ENCODE measurements at regions not wholly inside any gene's neighbourhood (a gene's known extent, or its start where the extent isn't known, plus 50 kb on each side); places are given as distances from the start of the nearest gene placed in this dataset.

GRCh38 chr3:102258666-102259227 lies 176.1 kb upstream of the ZPLD1 start:
- ChIA-PET POLR2A (no interaction called here), CTCF (interaction anchor here (1.0 to 1.5 kb wide), 2 partner anchors 9 to 30 kb away, joined by 3 to 4 read pairs; no protein-coding TSS in a partner anchor)
- Histone ChIP-seq H3K4me3 (replicated peaks in 1 of 3; ENCODE audit: insufficient read depth in 1 of 3, low read depth in 1 of 3, low read length in 3 of 3) (no peak overlapping the region), H3K27ac (ENCODE audit: insufficient read depth, low read depth, low read length) (no peak overlapping the region), H3K79me2 (ENCODE audit: control insufficient read depth, insufficient read depth, low read length) (no peaks in the 10 kb centered on the region), H3K4me1 (ENCODE audit: control insufficient read depth, extremely low read depth, insufficient read depth, low read length) (no peaks in the 10 kb centered on the region), H3K9ac (replicated peaks; ENCODE audit: extremely low read depth, insufficient read depth, low read length) (no peak overlapping the region), H3K36me3 (ENCODE audit: control insufficient read depth in 2 of 2, extremely low read depth in 1 of 2, insufficient read depth in 2 of 2, low read length in 2 of 2) (no peaks in the 10 kb centered on the region), H3K9me1 (replicated peaks; ENCODE audit: control insufficient read depth, extremely low read depth, insufficient read depth, low read length) (no peaks in the 10 kb centered on the region), H3K9me3 (replicated peaks; ENCODE audit: control insufficient read depth, insufficient read depth, low read length) (no peaks in the 10 kb centered on the region), H3K27me3 (ENCODE audit: control insufficient read depth in 2 of 2, insufficient read depth in 2 of 2, low read length in 2 of 2) (no peaks in the 10 kb centered on the region), H4K20me1 (replicated peaks; ENCODE audit: control insufficient read depth, extremely low read depth, insufficient read depth, low read length) (no peaks in the 10 kb centered on the region), H2AFZ (ENCODE audit: low read depth, low read length) (no peak overlapping the region), H3K4me2 (ENCODE audit: insufficient read depth, low read length) (no peak overlapping the region)
- TF ChIP-seq FOS (IDR thresholded peaks at IDR 0.05; ENCODE audit: borderline replicate concordance, insufficient read depth, low read length): no peak
- TF ChIP-seq MAX (IDR thresholded peaks at IDR 0.05; ENCODE audit: insufficient read depth, insufficient read length): no peak
- no peak for TF ChIP-seq JUN (IDR thresholded peaks at IDR 0.05; ENCODE audit: borderline replicate concordance, insufficient read depth, insufficient read length, low read depth)
- TF ChIP-seq POLR2A (IDR thresholded peaks at IDR 0.05; ENCODE audit: low read depth, low read length): no peak
- TF ChIP-seq EZH2 (IDR thresholded peaks at IDR 0.05; ENCODE audit: borderline replicate concordance, low read depth, low read length, severe bottlenecking): no peak
- TF ChIP-seq GATA2 (IDR thresholded peaks at IDR 0.05; ENCODE audit: insufficient read depth, insufficient read length, low read depth, low read length): no peak
- TF ChIP-seq MYC (IDR thresholded peaks at IDR 0.05; ENCODE audit: low read depth, low read length): no peak
- no peak for TF ChIP-seq CTCF (IDR thresholded peaks at IDR 0.05; ENCODE audit: extremely low read depth in 1 of 2, insufficient read depth in 1 of 2, low read depth in 1 of 2, low read length in 2 of 2)
- FAIRE-seq: no peak
- dilution Hi-C loops (cut with MboI; ENCODE audit: extremely low pct_ligation_motif_present, low sequenced_read_pairs) (no loop called here), intact Hi-C loops (cut with micrococcal nuclease) (no loop called here)
- DNase-seq (ENCODE audit: low read depth, low spot score): no peak
- BruUV-seq (replicated peaks): no TSS peak
